Aorta (tissue), 5 donors: ENCODE measurements at regions not wholly inside any gene's neighbourhood (a gene's known extent, or its start where the extent isn't known, plus 50 kb on each side); places are given as distances from the start of the nearest gene placed in this dataset.

Experiments
- ATAC-seq: fragments of 200-7000 bp; cut with Tn5 transposase; one replicate; pipeline ENCODE4 v1.9.1; 2022; ENCODE audit warnings: moderate library complexity; ENCODE audit not compliant: low FRiP score
- DNase-seq, 2 donors: peaks; one replicate each; pipeline ENCODE4 v3.0.0-alpha.2; 2020
- H3K27ac ChIP-seq, 2 donors: one replicate each; pipeline ENCODE4 v1.5.1; 2013; ENCODE audit warnings: low read length in 2 of 2, mild to moderate bottlenecking in 2 of 2, moderate library complexity in 2 of 2, control low read depth in 1 of 2, inconsistent platforms in 1 of 2, low read depth in 1 of 2
- H3K27me3 ChIP-seq, 2 donors: one replicate each; pipeline ENCODE4 v1.6.1; 2013; ENCODE audit warnings: control low read depth in 1 of 2, low read length in 1 of 2, mild to moderate bottlenecking in 1 of 2, moderate library complexity in 1 of 2; ENCODE audit not compliant: insufficient read depth in 2 of 2, control insufficient read depth in 1 of 2
- H3K36me3 ChIP-seq, 2 donors: one replicate each; pipeline ENCODE4 v1.6.1; 2013; ENCODE audit warnings: control low read depth in 1 of 2, low read length in 1 of 2, mild to moderate bottlenecking in 1 of 2; ENCODE audit not compliant: insufficient read depth in 2 of 2, control insufficient read depth in 1 of 2
- H3K4me1 ChIP-seq, 2 donors: one replicate each; pipeline ENCODE4 v1.6.1; 2013; ENCODE audit warnings: low read length in 2 of 2, control low read depth in 1 of 2, mild to moderate bottlenecking in 1 of 2, moderate library complexity in 1 of 2; ENCODE audit not compliant: insufficient read depth in 2 of 2, control insufficient read depth in 1 of 2
- H3K4me3 ChIP-seq, 2 donors: one replicate each; pipeline ENCODE4 v1.5.1; 2013; ENCODE audit warnings: low read length in 2 of 2, control low read depth in 1 of 2, mild to moderate bottlenecking in 1 of 2
- H3K9me3 ChIP-seq: one replicate; pipeline ENCODE4 v1.6.1; 2013; ENCODE audit warnings: mild to moderate bottlenecking, low read length; ENCODE audit not compliant: control insufficient read depth
- WGBS, 2 donors: extraction: QIAGEN DNeasy Blood & Tissue Kit; methylation state at CpG; one replicate each; pipeline ENCODE4 v1.1.7; 2013; 5-methylcytosine and 5-hydroxymethylcytosine counted together
- intact Hi-C, 2 donors: fragments of 100-400 bp; cut with DNase I; formaldehyde crosslinking; loops; one replicate each; pipeline versions ENCODE4 v1.14.2 to v1.15.0; 2022
- donor health status: healthy with polysubstance abuse.
- donor health status: Bipolar disorder and iron deficiency.
- donor health status: DM: no; HTN: no; CAD: no.
- donor health status: DM: no; HTN: no; CAD: no.
- donor health status: DM: yes; HTN: yes; CAD: no.

- intact Hi-C loops: no loop called here
- Histone ChIP-seq H3K27ac (no peak overlapping the region), H3K4me1 (no peaks in the 10 kb centered on the region), H3K9me3 (no peaks in the 10 kb centered on the region), H3K36me3 (peaks cover 0 to 6% of the 10 kb centered on the region in 2 donors), H3K27me3 (no peaks in the 10 kb centered on the region), H3K4me3 (no peak overlapping the region)
- WGBS, 2 donors: 95 to 97% methylated on average over 5 of the region's 5 CpGs
- no peak for DNase-seq
- ATAC-seq: no peak
Measured at GRCh38 chr3:124630960-124631359, 99.3 kb upstream of the UMPS start.

GRCh38 chr3:124631727-124632126 lies 98.5 kb upstream of the UMPS start:
- intact Hi-C loops: no loop called here

GRCh38 chr3:124632566-124633140 lies 97.6 kb upstream of the UMPS start:
- Histone ChIP-seq H3K4me1 (no peaks in the 10 kb centered on the region), H3K27me3 (no peaks in the 10 kb centered on the region), H3K36me3 (peaks cover 2 to 12% of the 10 kb centered on the region in 2 donors), H3K27ac (no peak overlapping the region), H3K9me3 (no peaks in the 10 kb centered on the region), H3K4me3 (no peak overlapping the region)
- intact Hi-C loops: no loop called here
- no peak for DNase-seq
- ATAC-seq: no peak
- WGBS, 2 donors: 98 to 99% methylated on average over 7 of the region's 7 CpGs

More at GRCh38 chr3:124631727-124632126, 98.5 kb upstream of the UMPS start:
- no peak overlapping the region for H3K4me3 ChIP-seq
- DNase-seq (no peak), ATAC-seq (no peak)
- H3K27ac ChIP-seq: no peak overlapping the region
- no peaks in the 10 kb centered on the region for H3K27me3 ChIP-seq
- peaks cover 2 to 9% of the 10 kb centered on the region in 2 donors for H3K36me3 ChIP-seq
- H3K4me1 ChIP-seq: no peaks in the 10 kb centered on the region
- 97% methylated on average over 5 of the region's 5 CpGs for WGBS, 2 donors
- no peaks in the 10 kb centered on the region for H3K9me3 ChIP-seq

GRCh38 chr3:124633524-124633923 lies 96.7 kb upstream of the UMPS start:
- ATAC-seq (no peak), DNase-seq (no peak)
- Histone ChIP-seq H3K27ac (no peak overlapping the region), H3K9me3 (no peaks in the 10 kb centered on the region), H3K4me1 (no peaks in the 10 kb centered on the region), H3K27me3 (no peaks in the 10 kb centered on the region), H3K36me3 (peaks cover 2 to 15% of the 10 kb centered on the region in 2 donors), H3K4me3 (no peak overlapping the region)
- intact Hi-C loops: no loop called here
- 92 to 97% methylated on average over 3 of the region's 3 CpGs for WGBS, 2 donors

GRCh38 chr3:124634210-124635168 lies 95.8 kb upstream of the UMPS start:
- Histone ChIP-seq H3K36me3 (peaks cover 2 to 15% of the 10 kb centered on the region in 2 donors), H3K9me3 (no peaks in the 10 kb centered on the region), H3K4me3 (no peak overlapping the region), H3K27me3 (no peaks in the 10 kb centered on the region), H3K27ac (no peak overlapping the region), H3K4me1 (no peaks in the 10 kb centered on the region)
- intact Hi-C loops: no loop called here
- WGBS, 2 donors: 88 to 89% methylated on average over 15 of the region's 15 CpGs
- no peak for DNase-seq
- no peak for ATAC-seq

GRCh38 chr3:124635169-124635539 lies 95.1 kb upstream of the UMPS start:
- Histone ChIP-seq H3K4me3 (no peak overlapping the region), H3K36me3 (peaks cover 2 to 15% of the 10 kb centered on the region in 2 donors), H3K27ac (no peak overlapping the region), H3K4me1 (no peaks in the 10 kb centered on the region), H3K27me3 (no peaks in the 10 kb centered on the region), H3K9me3 (no peaks in the 10 kb centered on the region)
- intact Hi-C loops: no loop called here
- DNase-seq (no peak), ATAC-seq (no peak)
- WGBS, 2 donors: 94 to 98% methylated on average over 1 of the region's 1 CpG

- H3K9me3 ChIP-seq: no peaks in the 10 kb centered on the region
- no peak overlapping the region for H3K27ac ChIP-seq
- ATAC-seq (no peak), DNase-seq (no peak)
- 45 to 61% methylated on average over 5 of the region's 5 CpGs for WGBS, 2 donors
- no peaks in the 10 kb centered on the region for H3K4me1 ChIP-seq
- peaks cover 2 to 15% of the 10 kb centered on the region in 2 donors for H3K36me3 ChIP-seq
- intact Hi-C loops: no loop called here
- H3K27me3 ChIP-seq: no peaks in the 10 kb centered on the region
- no peak overlapping the region for H3K4me3 ChIP-seq
Measured at GRCh38 chr3:124636101-124636862, 94.0 kb upstream of the UMPS start.

- Histone ChIP-seq H3K4me3 (no peak overlapping the region), H3K27ac (no peak overlapping the region), H3K4me1 (no peaks in the 10 kb centered on the region), H3K9me3 (no peaks in the 10 kb centered on the region), H3K27me3 (no peaks in the 10 kb centered on the region), H3K36me3 (peaks cover 2 to 13% of the 10 kb centered on the region in 2 donors)
- DNase-seq (no peak), ATAC-seq (no peak)
- WGBS, 2 donors: 76 to 78% methylated on average over 4 of the region's 4 CpGs
- intact Hi-C loops: no loop called here
Measured at GRCh38 chr3:124636863-124637296, 93.4 kb upstream of the UMPS start.
